Endothelial cell of umbilical vein (primary cell): ENCODE measurements at regions not wholly inside any gene's neighbourhood (a gene's known extent, or its start where the extent isn't known, plus 50 kb on each side); places are given as distances from the start of the nearest gene placed in this dataset.

Experiments used
- BruUV-seq: library from RNA; stranded (reverse); fragments of 400-500 nt; replicated peaks from 2 replicates; lab custom pipeline; 2021; lab: Mats Ljungman, UMichigan
- CTCF ChIA-PET: fragments of 300-600, 350-600 bp; sonication (Branson Sonifier 250); formaldehyde crosslinking; loops from one replicate; lab custom pipeline; 2021; ENCODE audit warnings: antibody characterized with exemption, inconsistent platforms; lab: Charles Lee
- POLR2A ChIA-PET: fragments of 300-600, 350-600 bp; sonication (Branson Sonifier 250); formaldehyde crosslinking; loops from one replicate; lab custom pipeline; 2021; ENCODE audit warnings: antibody characterized with exemption, inconsistent platforms; lab: Charles Lee
- DNase-seq: peaks from one replicate; pipeline ENCODE4 v3.0.0-alpha.2; 2011; ENCODE audit warnings: low read depth, low spot score
- FAIRE-seq: peaks from 2 replicates; lab custom pipeline; 2011; peaks lifted over from hg19 to GRCh38; lab: Jason Lieb, UNC
- H2AFZ ChIP-seq: 2 replicates; pipeline ENCODE4 v1.6.0; 2012; ENCODE audit warnings: low read depth, low read length, control low read depth, inconsistent platforms
- H3K27ac ChIP-seq: 2 replicates; pipeline ENCODE4 v1.5.1; 2011; ENCODE audit warnings: low read depth, mild to moderate bottlenecking, control low read depth, low read length, moderate library complexity; ENCODE audit not compliant: insufficient read depth
- H3K27me3 ChIP-seq, 2 experiments: 2 replicates each; pipeline versions ENCODE4 v1.6.0 to v1.6.1; 2011; ENCODE audit warnings: low read length in 2 of 2, mixed read lengths in 1 of 2; ENCODE audit not compliant: control insufficient read depth in 2 of 2, insufficient read depth in 2 of 2
- H3K36me3 ChIP-seq, 2 experiments: 2 replicates in 1 of 2; 3 replicates in 1 of 2; pipeline ENCODE4 v1.5.1; 2011; ENCODE audit warnings: low read length in 2 of 2, mild to moderate bottlenecking in 1 of 2, moderate library complexity in 1 of 2; ENCODE audit not compliant: control insufficient read depth in 2 of 2, insufficient read depth in 2 of 2; ENCODE audit errors: extremely low read depth in 1 of 2
- H3K4me1 ChIP-seq: 3 replicates; pipeline ENCODE4 v1.5.1; 2011; ENCODE audit warnings: mild to moderate bottlenecking, low read length; ENCODE audit not compliant: control insufficient read depth, insufficient read depth; ENCODE audit errors: extremely low read depth
- H3K4me2 ChIP-seq: 2 replicates; pipeline ENCODE4 v1.6.1; 2011; ENCODE audit warnings: low read length, control low read depth, mixed read lengths; ENCODE audit not compliant: insufficient read depth
- H3K4me3 ChIP-seq, 3 experiments: fragments of 200-600 bp in 1 of 3; sonication (generic), shearing (Covaris generic) in 1 of 3; replicated peaks in 1 of 3; 2 replicates each; pipeline ENCODE4 v1.5.1; 2011 to 2016; ENCODE audit warnings: control low read depth in 3 of 3, low read length in 3 of 3, mild to moderate bottlenecking in 2 of 3, inconsistent platforms in 1 of 3, low read depth in 1 of 3, moderate library complexity in 1 of 3; ENCODE audit not compliant: insufficient read depth in 1 of 3
- H3K79me2 ChIP-seq: 2 replicates; pipeline ENCODE4 v1.6.0; 2012; ENCODE audit warnings: low read length, inconsistent platforms; ENCODE audit not compliant: control insufficient read depth, insufficient read depth
- H3K9ac ChIP-seq: replicated peaks from 2 replicates; pipeline ENCODE3; 2011; ENCODE audit warnings: low read length, control low read depth; ENCODE audit not compliant: insufficient read depth; ENCODE audit errors: extremely low read depth
- H3K9me1 ChIP-seq: replicated peaks from 3 replicates; pipeline ENCODE4 v1.6.0; 2011; ENCODE audit warnings: mild to moderate bottlenecking, low read length; ENCODE audit not compliant: control insufficient read depth, insufficient read depth; ENCODE audit errors: extremely low read depth
- H3K9me3 ChIP-seq: replicated peaks from 2 replicates; pipeline ENCODE4 v1.5.1; 2012; ENCODE audit warnings: low read length, inconsistent platforms; ENCODE audit not compliant: control insufficient read depth, insufficient read depth
- H4K20me1 ChIP-seq: replicated peaks from 2 replicates; pipeline ENCODE3; 2011; ENCODE audit warnings: mild to moderate bottlenecking, low read length; ENCODE audit not compliant: control insufficient read depth, insufficient read depth; ENCODE audit errors: extremely low read depth
- EZH2 ChIP-seq: IDR thresholded peaks from 2 replicates; pipeline ENCODE4 v1.6.1; 2012; ENCODE audit warnings: borderline replicate concordance, low read depth, mild to moderate bottlenecking, moderate library complexity, low read length, inconsistent platforms; ENCODE audit not compliant: severe bottlenecking
- FOS ChIP-seq: IDR thresholded peaks from 2 replicates; pipeline ENCODE4 v1.6.1; 2011; ENCODE audit warnings: mild to moderate bottlenecking, low read length, moderate library complexity, borderline replicate concordance; ENCODE audit not compliant: insufficient read depth
- GATA2 ChIP-seq: IDR thresholded peaks from 2 replicates; pipeline ENCODE4 v1.7.0; 2011; ENCODE audit warnings: low read depth, mild to moderate bottlenecking, moderate library complexity, mixed read lengths, low read length; ENCODE audit not compliant: insufficient read length, insufficient read depth
- JUN ChIP-seq: IDR thresholded peaks from 2 replicates; pipeline ENCODE4 v1.6.1; 2011; ENCODE audit warnings: borderline replicate concordance, low read depth; ENCODE audit not compliant: insufficient read length, insufficient read depth
- MYC ChIP-seq: IDR thresholded peaks from one replicate; pipeline ENCODE4 v1.6.1; 2011; ENCODE audit warnings: mild to moderate bottlenecking, low read depth, low read length
- POLR2A ChIP-seq: IDR thresholded peaks from 2 replicates; pipeline ENCODE4 v1.6.1; 2012; ENCODE audit warnings: low read depth, mild to moderate bottlenecking, control low read depth, low read length
- POLR2AphosphoS5 ChIP-seq: IDR thresholded peaks from 2 replicates; pipeline ENCODE4 v1.6.1; 2012; ENCODE audit warnings: low read depth, mild to moderate bottlenecking, control low read depth, low read length, moderate library complexity; ENCODE audit not compliant: insufficient read depth
- dilution Hi-C: fragments of 300-500 bp; cut with MboI; formaldehyde crosslinking; loops from one replicate; pipeline ENCODE4 v1.15.0; 2019; ENCODE audit warnings: low sequenced_read_pairs; ENCODE audit not compliant: extremely low pct_ligation_motif_present
- intact Hi-C: fragments of 100-400 bp; cut with micrococcal nuclease; formaldehyde crosslinking; loops from one replicate; pipeline ENCODE4 v1.10.0; 2022
- TF ChIP-seq, protein P1 (sequence below): IDR thresholded peaks from 2 replicates; pipeline ENCODE4 v1.6.1; 2011; ENCODE audit not compliant: insufficient read depth, insufficient read length
- TF ChIP-seq, protein P2 (sequence below), 2 donors: IDR thresholded peaks; 1 replicate in 1 of 2; 2 replicates in 1 of 2; pipeline ENCODE4 v1.5.1; 2011; ENCODE audit warnings: low read length in 2 of 2, mild to moderate bottlenecking in 2 of 2, moderate library complexity in 2 of 2, control low read depth in 1 of 2, inconsistent platforms in 1 of 2, low read depth in 1 of 2; ENCODE audit not compliant: insufficient read depth in 1 of 2; ENCODE audit errors: extremely low read depth in 1 of 2

DNA sequence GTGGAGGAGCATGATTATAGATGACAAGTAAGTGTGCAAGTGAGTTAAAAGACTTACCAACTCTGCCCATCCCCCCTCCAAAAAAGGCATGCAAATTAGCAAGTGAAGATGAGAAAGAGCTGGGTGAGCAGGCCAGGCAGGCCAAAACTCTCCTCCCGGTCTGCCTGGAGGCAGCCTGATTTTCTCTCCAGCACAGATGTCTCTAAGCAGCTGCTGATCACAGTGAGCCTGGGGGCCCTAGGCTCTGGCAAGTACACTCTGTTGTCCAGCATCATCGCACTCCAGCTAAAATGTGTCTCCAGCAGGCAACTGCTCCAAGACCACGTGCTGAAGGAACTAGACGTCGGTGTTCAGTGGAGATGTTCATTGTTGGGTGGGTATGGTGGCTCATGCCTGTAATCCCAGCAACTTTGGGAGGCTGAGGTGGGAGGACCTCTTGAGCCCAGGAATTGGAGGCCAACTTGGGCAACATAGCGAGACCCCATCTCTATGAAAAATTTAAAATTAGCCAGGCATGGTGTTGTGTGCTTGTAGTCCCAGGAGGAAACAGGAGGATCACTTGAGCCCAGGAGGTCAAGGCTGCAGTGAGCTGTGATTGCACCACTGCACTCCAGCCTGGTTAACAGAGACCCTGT, 56.7 kb upstream of the PUM1 start:
- no peaks in the 10 kb centered on the region for H4K20me1 ChIP-seq
- BruUV-seq = no TSS peak
- no peaks in the 10 kb centered on the region for H3K9me3 ChIP-seq
- no peak overlapping the region for H3K4me3 ChIP-seq
- ChIA-PET CTCF (no interaction called here), POLR2A (no interaction called here)
- H3K4me1 ChIP-seq = no peaks in the 10 kb centered on the region
- H3K27ac ChIP-seq = no peak overlapping the region
- dilution Hi-C loops (no loop called here), intact Hi-C loops (no loop called here)
- TF ChIP-seq POLR2A (no peak), MYC (no peak), EZH2 (no peak), JUN (no peak), GATA2 (no peak), FOS (no peak), POLR2AphosphoS5 (no peak)
- TF ChIP-seq, protein P1, sequence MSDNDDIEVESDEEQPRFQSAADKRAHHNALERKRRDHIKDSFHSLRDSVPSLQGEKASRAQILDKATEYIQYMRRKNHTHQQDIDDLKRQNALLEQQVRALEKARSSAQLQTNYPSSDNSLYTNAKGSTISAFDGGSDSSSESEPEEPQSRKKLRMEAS = no peak
- TF ChIP-seq, protein P2, sequence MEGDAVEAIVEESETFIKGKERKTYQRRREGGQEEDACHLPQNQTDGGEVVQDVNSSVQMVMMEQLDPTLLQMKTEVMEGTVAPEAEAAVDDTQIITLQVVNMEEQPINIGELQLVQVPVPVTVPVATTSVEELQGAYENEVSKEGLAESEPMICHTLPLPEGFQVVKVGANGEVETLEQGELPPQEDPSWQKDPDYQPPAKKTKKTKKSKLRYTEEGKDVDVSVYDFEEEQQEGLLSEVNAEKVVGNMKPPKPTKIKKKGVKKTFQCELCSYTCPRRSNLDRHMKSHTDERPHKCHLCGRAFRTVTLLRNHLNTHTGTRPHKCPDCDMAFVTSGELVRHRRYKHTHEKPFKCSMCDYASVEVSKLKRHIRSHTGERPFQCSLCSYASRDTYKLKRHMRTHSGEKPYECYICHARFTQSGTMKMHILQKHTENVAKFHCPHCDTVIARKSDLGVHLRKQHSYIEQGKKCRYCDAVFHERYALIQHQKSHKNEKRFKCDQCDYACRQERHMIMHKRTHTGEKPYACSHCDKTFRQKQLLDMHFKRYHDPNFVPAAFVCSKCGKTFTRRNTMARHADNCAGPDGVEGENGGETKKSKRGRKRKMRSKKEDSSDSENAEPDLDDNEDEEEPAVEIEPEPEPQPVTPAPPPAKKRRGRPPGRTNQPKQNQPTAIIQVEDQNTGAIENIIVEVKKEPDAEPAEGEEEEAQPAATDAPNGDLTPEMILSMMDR (IDR thresholded peaks at IDR 0.05; ENCODE audit: extremely low read depth in 1 of 2, insufficient read depth in 1 of 2, low read depth in 1 of 2, low read length in 2 of 2) = no peak
- H3K9ac ChIP-seq = no peak overlapping the region
- H3K9me1 ChIP-seq = no peaks in the 10 kb centered on the region
- no peaks in the 10 kb centered on the region for H3K36me3 ChIP-seq
- no peak for DNase-seq
- no peaks in the 10 kb centered on the region for H3K79me2 ChIP-seq
- peaks cover 2 to 3% of the 10 kb centered on the region in 2 experiments for H3K27me3 ChIP-seq
- no peak for FAIRE-seq
- H2AFZ ChIP-seq = no peak overlapping the region
- no peak overlapping the region for H3K4me2 ChIP-seq
